ENCODE measurements at regions not wholly inside any gene's neighbourhood (a gene's known extent, or its start where the extent isn't known, plus 50 kb on each side); places are given as distances from the start of the nearest gene placed in this dataset.

DNA sequence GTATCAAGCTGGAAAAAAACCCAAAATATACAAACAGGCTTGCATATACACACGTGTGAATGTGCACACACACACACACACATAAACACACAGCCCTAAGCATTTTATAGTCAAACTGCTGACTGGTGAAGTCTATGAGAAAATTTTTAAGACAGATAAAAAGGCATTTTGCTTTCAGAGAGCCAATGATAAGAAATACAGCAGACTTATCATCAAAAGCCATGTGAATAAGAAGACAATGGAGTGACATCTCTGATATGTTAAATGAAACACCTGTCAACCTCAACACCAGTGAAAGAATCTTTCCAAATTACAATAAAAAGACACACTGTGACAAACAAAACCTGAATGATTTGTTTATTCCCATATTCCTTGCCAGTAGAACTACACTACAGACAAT, 233.3 kb downstream of the CDH9 start:
- Histone ChIP-seq H3K4me2 (no peak overlapping the region), H2AFZ (ENCODE audit: low read depth) (no peak overlapping the region), H3K9ac (no peak overlapping the region), H3K4me3 (IDR thresholded peaks at IDR 0.05; ENCODE audit: insufficient read depth, low read depth, low read length) (no peak overlapping the region), H4K20me1 (ENCODE audit: insufficient read depth) (no peaks in the 10 kb centered on the region), H3K36me3 (ENCODE audit: insufficient read depth) (no peaks in the 10 kb centered on the region), H3K79me2 (ENCODE audit: insufficient read depth, low read depth) (no peaks in the 10 kb centered on the region), H3K27ac (no peak overlapping the region), H3K27me3 (ENCODE audit: insufficient read depth, low read depth) (no peaks in the 10 kb centered on the region), H3K4me1 (ENCODE audit: low read depth, poor library complexity, severe bottlenecking) (no peaks in the 10 kb centered on the region)
- TF ChIP-seq, protein P1, sequence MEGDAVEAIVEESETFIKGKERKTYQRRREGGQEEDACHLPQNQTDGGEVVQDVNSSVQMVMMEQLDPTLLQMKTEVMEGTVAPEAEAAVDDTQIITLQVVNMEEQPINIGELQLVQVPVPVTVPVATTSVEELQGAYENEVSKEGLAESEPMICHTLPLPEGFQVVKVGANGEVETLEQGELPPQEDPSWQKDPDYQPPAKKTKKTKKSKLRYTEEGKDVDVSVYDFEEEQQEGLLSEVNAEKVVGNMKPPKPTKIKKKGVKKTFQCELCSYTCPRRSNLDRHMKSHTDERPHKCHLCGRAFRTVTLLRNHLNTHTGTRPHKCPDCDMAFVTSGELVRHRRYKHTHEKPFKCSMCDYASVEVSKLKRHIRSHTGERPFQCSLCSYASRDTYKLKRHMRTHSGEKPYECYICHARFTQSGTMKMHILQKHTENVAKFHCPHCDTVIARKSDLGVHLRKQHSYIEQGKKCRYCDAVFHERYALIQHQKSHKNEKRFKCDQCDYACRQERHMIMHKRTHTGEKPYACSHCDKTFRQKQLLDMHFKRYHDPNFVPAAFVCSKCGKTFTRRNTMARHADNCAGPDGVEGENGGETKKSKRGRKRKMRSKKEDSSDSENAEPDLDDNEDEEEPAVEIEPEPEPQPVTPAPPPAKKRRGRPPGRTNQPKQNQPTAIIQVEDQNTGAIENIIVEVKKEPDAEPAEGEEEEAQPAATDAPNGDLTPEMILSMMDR (conservative IDR thresholded peaks at IDR 0.05; ENCODE audit: low read depth, low read length), result no peak

- Histone ChIP-seq H3K27ac (no peak overlapping the region), H3K4me3 (IDR thresholded peaks at IDR 0.05; ENCODE audit: insufficient read depth, low read depth, low read length) (no peak overlapping the region), H3K27me3 (ENCODE audit: insufficient read depth, low read depth) (no peaks in the 10 kb centered on the region), H2AFZ (ENCODE audit: low read depth) (no peak overlapping the region), H4K20me1 (ENCODE audit: insufficient read depth) (no peaks in the 10 kb centered on the region), H3K4me1 (ENCODE audit: low read depth, poor library complexity, severe bottlenecking) (no peaks in the 10 kb centered on the region), H3K9ac (no peak overlapping the region), H3K36me3 (ENCODE audit: insufficient read depth) (no peaks in the 10 kb centered on the region), H3K79me2 (ENCODE audit: insufficient read depth, low read depth) (no peaks in the 10 kb centered on the region), H3K4me2 (no peak overlapping the region)
- TF ChIP-seq, protein P1 (conservative IDR thresholded peaks at IDR 0.05; ENCODE audit: low read depth, low read length), result no peak
Measured at GRCh38 chr5:26802944-26803343, 235.4 kb downstream of the CDH9 start.

GRCh38 chr5:26791433-26791832, 247.0 kb downstream of the CDH9 start:
- Histone ChIP-seq H2AFZ (ENCODE audit: low read depth) (no peak overlapping the region), H3K9ac (no peak overlapping the region), H3K4me3 (IDR thresholded peaks at IDR 0.05; ENCODE audit: insufficient read depth, low read depth, low read length) (no peak overlapping the region), H3K4me2 (no peak overlapping the region), H3K36me3 (ENCODE audit: insufficient read depth) (no peaks in the 10 kb centered on the region), H3K4me1 (ENCODE audit: low read depth, poor library complexity, severe bottlenecking) (no peaks in the 10 kb centered on the region), H3K27ac (no peak overlapping the region), H3K27me3 (ENCODE audit: insufficient read depth, low read depth) (no peaks in the 10 kb centered on the region), H3K79me2 (ENCODE audit: insufficient read depth, low read depth) (no peaks in the 10 kb centered on the region), H4K20me1 (ENCODE audit: insufficient read depth) (no peaks in the 10 kb centered on the region)
- TF ChIP-seq, protein P1 (conservative IDR thresholded peaks at IDR 0.05; ENCODE audit: low read depth, low read length), result no peak

DNA sequence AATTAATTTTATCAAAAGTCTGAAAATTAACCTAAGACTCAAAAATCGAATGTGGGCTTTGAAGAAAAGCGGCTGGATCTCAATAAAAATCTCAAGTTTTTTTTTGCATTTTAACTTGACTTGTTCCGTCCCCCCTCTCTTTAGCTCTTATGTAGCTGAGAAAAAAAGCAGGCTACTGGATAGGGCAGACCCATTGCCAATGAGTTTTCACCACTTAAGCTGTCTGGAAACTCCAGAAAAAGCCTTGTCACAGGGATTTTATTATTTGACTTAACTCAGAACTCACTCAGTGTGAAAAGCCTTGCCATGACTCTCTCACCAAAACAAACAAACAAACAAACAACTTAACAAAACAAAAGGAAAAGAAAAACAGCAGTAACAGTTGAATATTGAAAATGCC, 247.4 kb downstream of the CDH9 start:
- no peaks in the 10 kb centered on the region for H3K36me3 ChIP-seq (ENCODE audit: insufficient read depth)

More for the DNA sequence above, 247.4 kb downstream of the CDH9 start:
- Histone ChIP-seq H3K79me2 (ENCODE audit: insufficient read depth, low read depth) (no peaks in the 10 kb centered on the region), H3K4me1 (ENCODE audit: low read depth, poor library complexity, severe bottlenecking) (no peaks in the 10 kb centered on the region), H4K20me1 (ENCODE audit: insufficient read depth) (no peaks in the 10 kb centered on the region), H3K4me3 (IDR thresholded peaks at IDR 0.05; ENCODE audit: insufficient read depth, low read depth, low read length) (no peak overlapping the region), H2AFZ (ENCODE audit: low read depth) (no peak overlapping the region), H3K9ac (no peak overlapping the region), H3K4me2 (no peak overlapping the region), H3K27me3 (ENCODE audit: insufficient read depth, low read depth) (no peaks in the 10 kb centered on the region), H3K27ac (no peak overlapping the region)
- TF ChIP-seq, protein P1 (conservative IDR thresholded peaks at IDR 0.05; ENCODE audit: low read depth, low read length), result no peak
